Kidney tubule cell (primary cell): ENCODE measurements at regions not wholly inside any gene's neighbourhood (a gene's known extent, or its start where the extent isn't known, plus 50 kb on each side); places are given as distances from the start of the nearest gene placed in this dataset.
"Not testable (repeated sequence)": the region's sequence is repeated elsewhere in the genome, so short reads cannot be mapped to it uniquely, and the experiment has no call there.

Source experiments
- DNase-seq: peaks from one replicate; pipeline ENCODE4 v3.0.0-alpha.2; 2018; ENCODE audit warnings: low spot score

- no peak for DNase-seq
Measured at GRCh38 chr12:47610686-47611252, 95.1 kb downstream of the RPAP3 start.

- DNase-seq, result no peak
Measured at GRCh38 chr12:47609806-47610205, 96.0 kb downstream of the RPAP3 start.

- DNase-seq, result not testable (repeated sequence)
Measured at GRCh38 chr12:47608671-47609070, 97.2 kb downstream of the RPAP3 start.

GRCh38 chr12:47604221-47604873 is 101.5 kb downstream of the RPAP3 start:
- DNase-seq, result peak; percentile 30

- no peak for DNase-seq
Measured at GRCh38 chr12:47602949-47603558, 102.8 kb downstream of the RPAP3 start.

GRCh38 chr12:47602325-47602724 is 103.5 kb downstream of the RPAP3 start:
- no peak for DNase-seq

GRCh38 chr12:47601071-47601470 is 104.8 kb downstream of the RPAP3 start:
- no peak for DNase-seq

- no peak for DNase-seq
Measured at GRCh38 chr12:47591795-47592194, 114.0 kb downstream of the RPAP3 start.

GRCh38 chr12:47591361-47591791 is 114.5 kb downstream of the RPAP3 start:
- DNase-seq, result no peak

GRCh38 chr12:47590771-47591360 is 115.0 kb downstream of the RPAP3 start:
- no peak for DNase-seq

- DNase-seq, result no peak
Measured at GRCh38 chr12:47586952-47587669, 118.7 kb downstream of the RPAP3 start.

GRCh38 chr12:47585507-47585906 is 120.3 kb downstream of the RPAP3 start:
- no peak for DNase-seq

- no peak for DNase-seq
Measured at GRCh38 chr12:47578836-47579235, 127.0 kb downstream of the RPAP3 start.

- no peak for DNase-seq
Measured at GRCh38 chr12:47577206-47577989, 128.4 kb downstream of the RPAP3 start.

- no peak for DNase-seq
Measured at GRCh38 chr12:47576289-47576945, 129.4 kb downstream of the RPAP3 start.

- DNase-seq, result no peak
Measured at GRCh38 chr12:47574252-47575021, 131.4 kb downstream of the RPAP3 start.

- DNase-seq, result no peak
Measured at GRCh38 chr12:47573146-47573659, 132.6 kb downstream of the RPAP3 start.

GRCh38 chr12:47570151-47570550 is 135.7 kb downstream of the RPAP3 start:
- no peak for DNase-seq

GRCh38 chr12:47562201-47562600 is 143.6 kb downstream of the RPAP3 start:
- DNase-seq, result no peak

- DNase-seq, result peak; percentile 10
Measured at GRCh38 chr12:47561746-47562145, 144.1 kb downstream of the RPAP3 start.
